SU-DHL-6 (cell line): ENCODE measurements at regions not wholly inside any gene's neighbourhood (a gene's known extent, or its start where the extent isn't known, plus 50 kb on each side); places are given as distances from the start of the nearest gene placed in this dataset.

Experiments used
- EZH2phosphoT487 ChIP-seq: fragments of 200-600 bp; sonication (generic), shearing (Covaris generic); conservative IDR thresholded peaks from 2 replicates; pipeline ENCODE4 v1.6.1; 2018; ENCODE audit warnings: mild to moderate bottlenecking, antibody characterized with exemption, low read length, moderate library complexity, mixed read lengths
- TF ChIP-seq, protein P1 (sequence below): fragments of 200-600 bp; sonication (generic); IDR thresholded peaks from one replicate; pipeline ENCODE4 v1.5.1; 2017; ENCODE audit warnings: antibody characterized with exemption, mild to moderate bottlenecking, low read length, moderate library complexity; ENCODE audit not compliant: insufficient read depth, poor library complexity, severe bottlenecking

DNA sequence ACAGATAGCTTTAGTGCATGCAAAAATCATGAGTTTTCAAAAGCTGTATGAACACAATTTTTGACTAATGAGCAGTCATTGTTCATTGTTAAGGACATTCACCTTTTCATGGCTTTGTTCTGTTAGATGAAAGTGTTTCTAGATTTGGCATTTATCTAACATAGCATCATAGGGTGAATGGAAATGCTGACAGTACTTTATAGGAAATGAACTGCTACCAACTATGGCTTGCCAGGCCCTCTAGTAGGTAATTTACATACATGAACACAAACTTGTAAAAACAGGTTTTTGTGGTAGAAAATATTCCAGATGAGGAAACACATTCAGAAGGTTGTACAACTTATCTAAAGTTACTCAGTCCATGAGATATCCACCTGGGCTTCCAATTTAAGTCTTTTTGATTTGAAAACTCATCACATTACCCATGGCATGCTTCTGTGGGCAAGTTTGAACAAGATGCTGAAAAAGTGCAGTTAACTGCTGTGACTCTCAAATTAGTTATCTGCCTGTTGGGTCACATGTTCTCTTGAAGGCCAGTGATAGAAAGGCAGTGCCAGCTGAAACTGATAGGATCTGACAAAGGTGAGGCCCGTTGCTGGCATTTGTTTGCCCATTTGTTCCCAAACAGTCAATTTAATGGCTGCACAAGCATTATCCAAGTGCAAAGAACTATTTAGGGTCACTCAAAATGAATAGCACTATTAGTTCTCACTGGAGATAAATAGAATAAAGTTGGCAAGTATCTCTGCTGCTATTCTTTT is 399.1 kb downstream of the MAN2A1 start:
- TF ChIP-seq, protein P1, sequence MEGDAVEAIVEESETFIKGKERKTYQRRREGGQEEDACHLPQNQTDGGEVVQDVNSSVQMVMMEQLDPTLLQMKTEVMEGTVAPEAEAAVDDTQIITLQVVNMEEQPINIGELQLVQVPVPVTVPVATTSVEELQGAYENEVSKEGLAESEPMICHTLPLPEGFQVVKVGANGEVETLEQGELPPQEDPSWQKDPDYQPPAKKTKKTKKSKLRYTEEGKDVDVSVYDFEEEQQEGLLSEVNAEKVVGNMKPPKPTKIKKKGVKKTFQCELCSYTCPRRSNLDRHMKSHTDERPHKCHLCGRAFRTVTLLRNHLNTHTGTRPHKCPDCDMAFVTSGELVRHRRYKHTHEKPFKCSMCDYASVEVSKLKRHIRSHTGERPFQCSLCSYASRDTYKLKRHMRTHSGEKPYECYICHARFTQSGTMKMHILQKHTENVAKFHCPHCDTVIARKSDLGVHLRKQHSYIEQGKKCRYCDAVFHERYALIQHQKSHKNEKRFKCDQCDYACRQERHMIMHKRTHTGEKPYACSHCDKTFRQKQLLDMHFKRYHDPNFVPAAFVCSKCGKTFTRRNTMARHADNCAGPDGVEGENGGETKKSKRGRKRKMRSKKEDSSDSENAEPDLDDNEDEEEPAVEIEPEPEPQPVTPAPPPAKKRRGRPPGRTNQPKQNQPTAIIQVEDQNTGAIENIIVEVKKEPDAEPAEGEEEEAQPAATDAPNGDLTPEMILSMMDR = no peak
- TF ChIP-seq EZH2phosphoT487 = no peak
